ENCODE measurements at regions not wholly inside any gene's neighbourhood (a gene's known extent, or its start where the extent isn't known, plus 50 kb on each side); places are given as distances from the start of the nearest gene placed in this dataset.
A peak's percentile ranks its signal among the peaks of the same experiment; 100 is the strongest.

- Histone ChIP-seq H3K27me3 (ENCODE audit: control insufficient read depth, insufficient read depth, low read length) (no peaks in the 10 kb centered on the region), H3K36me3 (replicated peaks; ENCODE audit: control insufficient read depth, insufficient read depth, low read length) (no peaks in the 10 kb centered on the region), H3K4me3 (ENCODE audit: insufficient read depth, low read depth, low read length) (no peak overlapping the region)
- no peak for DNase-seq
These were observed 338.8 kb downstream of the MATN1 start for GRCh38 chr1:30384286-30385245.

DNA sequence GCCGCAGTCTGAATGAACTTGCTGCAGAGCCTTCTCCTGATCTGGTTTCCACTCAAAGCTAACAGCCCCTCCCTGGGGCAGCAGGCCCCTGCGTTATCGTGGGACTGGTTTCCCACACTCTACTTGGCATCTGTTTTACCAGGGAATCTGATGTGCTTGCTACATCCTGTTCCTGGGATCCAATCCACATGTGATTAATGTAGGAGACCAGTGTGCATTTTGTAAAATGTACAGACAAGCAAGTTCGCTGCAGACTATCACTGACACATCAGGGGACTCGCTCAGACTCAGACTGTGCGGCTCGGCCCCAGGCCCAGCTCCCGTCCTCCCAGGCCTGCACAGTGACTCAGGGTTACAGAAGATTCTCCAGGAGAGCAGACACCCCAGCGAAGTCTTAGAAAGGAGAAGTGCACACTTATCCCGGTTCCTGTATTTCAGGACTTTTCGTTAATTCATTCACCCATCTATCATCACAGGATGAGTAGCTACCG is 340.1 kb downstream of the MATN1 start:
- Histone ChIP-seq H3K36me3 (replicated peaks; ENCODE audit: control insufficient read depth, insufficient read depth, low read length) (no peaks in the 10 kb centered on the region), H3K4me3 (ENCODE audit: insufficient read depth, low read depth, low read length) (no peak overlapping the region), H3K27me3 (ENCODE audit: control insufficient read depth, insufficient read depth, low read length) (no peaks in the 10 kb centered on the region)
- DNase-seq, result no peak

DNA sequence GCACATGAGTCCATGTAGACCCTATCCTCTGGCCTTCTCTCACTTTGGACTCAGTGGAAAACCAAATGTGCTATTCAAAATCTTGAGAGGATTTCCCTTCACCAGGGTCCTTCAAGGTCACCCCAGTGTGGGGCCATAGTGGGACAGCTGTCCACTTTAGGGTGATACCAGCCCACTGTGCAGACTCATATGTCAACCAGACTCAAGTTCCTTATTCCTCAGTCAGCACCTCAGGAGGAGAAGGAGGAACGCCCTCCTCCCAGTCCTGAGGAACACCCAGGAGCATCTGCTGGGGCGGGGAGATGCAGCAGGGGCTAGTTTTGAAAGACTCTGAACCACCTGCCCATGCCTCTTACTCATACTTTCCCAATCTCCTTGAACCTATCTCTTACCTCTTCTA is 340.9 kb downstream of the MATN1 start:
- Histone ChIP-seq H3K36me3 (replicated peaks; ENCODE audit: control insufficient read depth, insufficient read depth, low read length) (no peaks in the 10 kb centered on the region), H3K27me3 (ENCODE audit: control insufficient read depth, insufficient read depth, low read length) (no peaks in the 10 kb centered on the region), H3K4me3 (ENCODE audit: insufficient read depth, low read depth, low read length) (no peak overlapping the region)
- DNase-seq, result no peak

- Histone ChIP-seq H3K36me3 (replicated peaks; ENCODE audit: control insufficient read depth, insufficient read depth, low read length) (no peaks in the 10 kb centered on the region), H3K4me3 (ENCODE audit: insufficient read depth, low read depth, low read length) (no peak overlapping the region), H3K27me3 (ENCODE audit: control insufficient read depth, insufficient read depth, low read length) (no peaks in the 10 kb centered on the region)
- DNase-seq, result no peak
These were observed 341.6 kb downstream of the MATN1 start for GRCh38 chr1:30381671-30382365.

- H3K27me3 ChIP-seq (ENCODE audit: control insufficient read depth, insufficient read depth, low read length), result no peaks in the 10 kb centered on the region
- no peak overlapping the region for H3K4me3 ChIP-seq (ENCODE audit: insufficient read depth, low read depth, low read length)
- H3K36me3 ChIP-seq (replicated peaks; ENCODE audit: control insufficient read depth, insufficient read depth, low read length), result no peaks in the 10 kb centered on the region
- no peak for DNase-seq
These were observed 342.1 kb downstream of the MATN1 start for GRCh38 chr1:30381266-30381665.

- H3K4me3 ChIP-seq (ENCODE audit: insufficient read depth, low read depth, low read length), result no peak overlapping the region
- no peaks in the 10 kb centered on the region for H3K36me3 ChIP-seq (replicated peaks; ENCODE audit: control insufficient read depth, insufficient read depth, low read length)
- H3K27me3 ChIP-seq (ENCODE audit: control insufficient read depth, insufficient read depth, low read length), result no peaks in the 10 kb centered on the region
- no peak for DNase-seq
These were observed 342.8 kb downstream of the MATN1 start for GRCh38 chr1:30380625-30380984.

DNA sequence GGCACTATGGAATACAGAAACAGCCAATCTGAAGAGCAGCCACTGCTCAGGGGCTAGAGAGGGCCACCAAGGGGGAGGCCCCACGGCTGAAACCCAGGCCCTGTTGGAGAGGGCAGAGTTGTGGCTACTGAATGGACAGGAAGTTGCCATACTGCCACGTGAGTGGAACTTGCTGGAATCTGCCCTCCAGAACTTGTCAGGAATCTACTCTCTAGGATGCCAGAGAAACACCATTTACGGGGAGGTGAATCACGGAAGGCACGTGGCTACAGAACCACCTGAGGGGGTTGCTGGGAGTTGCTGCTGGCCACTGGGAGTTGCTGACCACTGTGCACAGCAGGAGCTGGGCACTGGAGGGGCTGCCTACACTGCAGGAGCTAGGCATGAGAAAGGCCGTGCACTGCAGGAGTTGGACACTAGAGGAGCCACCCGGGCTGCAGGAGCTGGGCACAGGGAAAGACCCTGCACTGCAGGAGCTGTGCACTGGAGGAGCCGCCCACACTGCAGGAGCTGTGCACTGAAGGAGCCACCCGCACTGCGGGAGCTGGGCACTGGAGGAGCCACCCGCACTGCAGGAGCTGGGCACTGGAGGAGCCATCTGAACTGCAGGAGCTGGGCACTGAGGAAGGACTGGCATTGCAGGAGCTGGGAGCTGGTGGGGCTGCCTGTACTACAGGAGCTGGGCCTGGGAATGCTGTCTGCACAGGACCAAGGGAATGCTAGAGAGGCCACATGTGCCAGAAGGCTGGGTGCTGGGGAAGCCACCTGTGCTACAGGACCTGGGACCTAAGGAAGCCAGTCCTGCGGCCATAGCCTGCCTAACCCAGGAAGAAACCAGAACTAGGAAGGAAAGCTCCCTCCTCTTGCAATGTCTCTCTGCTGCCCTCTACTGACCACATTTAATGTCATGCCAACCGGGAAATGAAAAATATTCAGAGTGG is 343.4 kb downstream of the MATN1 start:
- peak; percentile 94 for DNase-seq
- H3K27me3 ChIP-seq (ENCODE audit: control insufficient read depth, insufficient read depth, low read length), result no peaks in the 10 kb centered on the region
- no peak overlapping the region for H3K4me3 ChIP-seq (ENCODE audit: insufficient read depth, low read depth, low read length)
- H3K36me3 ChIP-seq (replicated peaks; ENCODE audit: control insufficient read depth, insufficient read depth, low read length), result no peaks in the 10 kb centered on the region

GRCh38 chr1:30378991-30379581 is 344.3 kb downstream of the MATN1 start:
- Histone ChIP-seq H3K4me3 (ENCODE audit: insufficient read depth, low read depth, low read length) (no peak overlapping the region), H3K36me3 (replicated peaks; ENCODE audit: control insufficient read depth, insufficient read depth, low read length) (no peaks in the 10 kb centered on the region), H3K27me3 (ENCODE audit: control insufficient read depth, insufficient read depth, low read length) (no peaks in the 10 kb centered on the region)
- DNase-seq, result peak; percentile 52

- H3K4me3 ChIP-seq (ENCODE audit: insufficient read depth, low read depth, low read length), result no peak overlapping the region
- no peaks in the 10 kb centered on the region for H3K36me3 ChIP-seq (replicated peaks; ENCODE audit: control insufficient read depth, insufficient read depth, low read length)
- no peak for DNase-seq
- no peaks in the 10 kb centered on the region for H3K27me3 ChIP-seq (ENCODE audit: control insufficient read depth, insufficient read depth, low read length)
These were observed 345.3 kb downstream of the MATN1 start for GRCh38 chr1:30378003-30378596.

DNA sequence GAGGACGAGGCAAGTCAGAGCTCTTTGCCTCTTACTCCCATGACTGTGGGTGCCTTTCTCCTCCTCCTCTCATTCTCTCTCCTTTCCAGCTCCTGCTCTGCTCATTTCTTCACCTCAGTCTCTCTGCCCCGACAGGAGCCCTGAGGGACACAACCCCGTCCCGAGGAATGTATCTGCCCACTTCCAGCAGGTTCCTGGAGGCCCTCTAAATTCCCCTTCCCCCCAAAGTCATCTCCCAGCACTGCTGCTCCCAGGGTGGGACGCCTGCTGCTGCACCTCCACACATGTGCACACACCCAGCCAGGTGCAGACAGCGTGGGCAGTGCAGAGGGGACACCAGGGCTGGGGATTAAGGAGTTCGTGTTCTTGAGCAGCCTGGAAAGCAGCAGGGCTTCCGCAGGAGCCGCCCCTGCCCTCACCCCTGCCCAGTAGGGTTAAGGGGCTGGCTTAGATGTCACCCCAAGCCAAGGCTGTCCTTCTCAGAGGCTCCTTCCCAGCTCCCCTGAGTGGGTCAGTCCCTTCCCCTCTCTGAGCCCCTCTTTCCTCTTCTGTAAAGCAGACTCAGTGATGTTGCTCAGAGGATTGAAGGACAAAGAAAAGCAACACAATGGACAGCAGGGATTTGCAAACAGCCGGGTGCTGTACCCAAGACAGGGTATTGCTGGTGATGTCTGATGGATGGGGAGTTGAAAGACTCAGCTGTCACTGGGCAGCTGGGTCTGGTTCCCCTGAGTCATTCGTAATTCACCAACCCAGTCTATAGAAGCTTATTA is 346.0 kb downstream of the MATN1 start:
- Histone ChIP-seq H3K36me3 (replicated peaks; ENCODE audit: control insufficient read depth, insufficient read depth, low read length) (no peaks in the 10 kb centered on the region), H3K4me3 (ENCODE audit: insufficient read depth, low read depth, low read length) (no peak overlapping the region), H3K27me3 (ENCODE audit: control insufficient read depth, insufficient read depth, low read length) (no peaks in the 10 kb centered on the region)
- DNase-seq, result peak; percentile 45

- no peak for DNase-seq
- H3K27me3 ChIP-seq (ENCODE audit: control insufficient read depth, insufficient read depth, low read length), result no peaks in the 10 kb centered on the region
- no peak overlapping the region for H3K4me3 ChIP-seq (ENCODE audit: insufficient read depth, low read depth, low read length)
- H3K36me3 ChIP-seq (replicated peaks; ENCODE audit: control insufficient read depth, insufficient read depth, low read length), result no peaks in the 10 kb centered on the region
These were observed 347.2 kb downstream of the MATN1 start for GRCh38 chr1:30376054-30376697.

DNA sequence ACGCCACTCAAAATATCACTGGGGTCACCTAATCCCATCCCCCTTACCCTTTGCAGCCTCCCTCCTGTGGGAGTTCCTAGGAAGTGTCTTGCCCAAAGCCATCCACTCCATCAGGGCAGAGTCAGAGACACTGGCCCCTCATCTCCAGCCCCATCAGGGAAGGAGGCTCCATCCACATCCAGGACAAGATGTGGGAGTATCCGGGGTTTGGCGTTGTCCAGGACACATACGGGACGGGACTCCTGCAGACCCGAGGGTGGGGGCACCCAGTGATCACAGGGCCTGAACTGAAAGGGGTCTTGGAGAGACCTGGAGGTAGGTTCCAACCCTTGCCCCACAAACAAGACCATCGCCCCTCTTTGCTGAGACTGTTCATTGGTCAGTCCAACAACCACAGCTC is 348.2 kb downstream of the MATN1 start:
- H3K36me3 ChIP-seq (replicated peaks; ENCODE audit: control insufficient read depth, insufficient read depth, low read length), result no peaks in the 10 kb centered on the region
- H3K27me3 ChIP-seq (ENCODE audit: control insufficient read depth, insufficient read depth, low read length), result no peaks in the 10 kb centered on the region
- no peak overlapping the region for H3K4me3 ChIP-seq (ENCODE audit: insufficient read depth, low read depth, low read length)
- no peak for DNase-seq

Measured in H7 (cell line).